VCaP (cell line): ENCODE measurements at regions not wholly inside any gene's neighbourhood (a gene's known extent, or its start where the extent isn't known, plus 50 kb on each side); places are given as distances from the start of the nearest gene placed in this dataset.
A peak's percentile ranks its signal among the peaks of the same experiment; 100 is the strongest.

ENCODE experiments used
- H3K27ac ChIP-seq: fragments of 450-650 bp; 2 replicates; pipeline ENCODE4 v1.5.1; 2017
- TF ChIP-seq, protein P1 (sequence below): fragments of 450-650 bp; conservative IDR thresholded peaks from 2 replicates; pipeline ENCODE4 v1.5.1; 2017; ENCODE audit warnings: mild to moderate bottlenecking, moderate library complexity

DNA sequence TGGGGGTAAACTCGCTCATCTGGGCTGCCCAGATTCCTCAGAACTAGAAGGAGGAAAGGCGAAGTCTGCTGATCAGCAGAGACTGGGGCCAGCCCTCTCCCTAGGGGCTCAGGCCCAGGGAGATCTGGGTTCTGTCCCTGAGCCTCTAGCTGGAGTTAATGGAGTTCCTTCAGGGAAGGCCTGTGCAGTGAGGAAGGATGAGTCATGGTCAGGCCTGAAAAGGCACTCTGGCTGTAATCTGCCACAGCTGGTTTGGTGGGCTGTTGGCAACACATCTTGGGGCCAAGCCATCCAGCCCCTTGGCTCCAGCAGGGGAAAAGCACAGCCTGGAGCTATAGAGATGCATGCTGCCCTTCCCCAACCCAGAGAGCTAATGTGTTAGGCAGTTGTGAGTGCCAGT lies 459.6 kb downstream of the PRELID2 start:
- TF ChIP-seq, protein P1, sequence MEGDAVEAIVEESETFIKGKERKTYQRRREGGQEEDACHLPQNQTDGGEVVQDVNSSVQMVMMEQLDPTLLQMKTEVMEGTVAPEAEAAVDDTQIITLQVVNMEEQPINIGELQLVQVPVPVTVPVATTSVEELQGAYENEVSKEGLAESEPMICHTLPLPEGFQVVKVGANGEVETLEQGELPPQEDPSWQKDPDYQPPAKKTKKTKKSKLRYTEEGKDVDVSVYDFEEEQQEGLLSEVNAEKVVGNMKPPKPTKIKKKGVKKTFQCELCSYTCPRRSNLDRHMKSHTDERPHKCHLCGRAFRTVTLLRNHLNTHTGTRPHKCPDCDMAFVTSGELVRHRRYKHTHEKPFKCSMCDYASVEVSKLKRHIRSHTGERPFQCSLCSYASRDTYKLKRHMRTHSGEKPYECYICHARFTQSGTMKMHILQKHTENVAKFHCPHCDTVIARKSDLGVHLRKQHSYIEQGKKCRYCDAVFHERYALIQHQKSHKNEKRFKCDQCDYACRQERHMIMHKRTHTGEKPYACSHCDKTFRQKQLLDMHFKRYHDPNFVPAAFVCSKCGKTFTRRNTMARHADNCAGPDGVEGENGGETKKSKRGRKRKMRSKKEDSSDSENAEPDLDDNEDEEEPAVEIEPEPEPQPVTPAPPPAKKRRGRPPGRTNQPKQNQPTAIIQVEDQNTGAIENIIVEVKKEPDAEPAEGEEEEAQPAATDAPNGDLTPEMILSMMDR: no peak
- no peak overlapping the region for H3K27ac ChIP-seq

DNA sequence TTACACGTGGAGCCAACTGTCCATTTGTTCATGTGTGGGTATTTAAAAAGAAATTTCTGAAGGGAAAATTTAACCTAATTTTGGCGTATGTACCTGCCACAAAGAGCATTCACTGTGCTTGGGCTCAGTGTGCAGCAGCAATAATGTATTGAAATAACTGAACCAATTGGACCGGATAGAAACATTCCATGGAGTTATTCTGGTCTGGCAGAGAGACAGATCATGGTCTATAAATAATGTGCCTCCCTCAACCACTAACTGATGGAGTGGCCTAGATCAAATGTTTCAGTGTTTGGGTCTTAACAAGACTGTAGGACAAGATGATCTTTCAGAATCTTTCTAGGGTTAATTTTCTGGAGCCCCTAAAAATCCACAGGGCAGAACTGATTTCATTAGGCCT lies 469.7 kb downstream of the PRELID2 start:
- TF ChIP-seq, protein P1: no peak
- H3K27ac ChIP-seq: no peak overlapping the region

DNA sequence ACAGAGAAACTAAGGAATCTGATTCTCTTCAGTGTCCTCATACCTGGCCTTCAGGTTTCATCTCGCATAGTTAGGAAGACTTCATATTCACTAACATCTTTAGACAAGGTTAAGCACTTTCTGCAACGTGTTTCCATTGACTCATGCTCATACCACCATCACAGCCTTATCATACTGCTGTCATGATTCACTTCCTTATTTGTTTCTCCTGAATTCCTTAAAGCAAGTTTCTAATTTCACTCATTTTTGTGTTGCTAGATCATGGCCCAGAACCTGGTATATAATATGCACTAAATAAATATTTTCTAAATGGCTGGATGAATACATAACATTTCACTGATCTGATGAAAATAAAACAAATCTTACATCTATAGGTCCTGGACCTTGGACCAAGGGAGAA lies 472.9 kb downstream of the PRELID2 start:
- H3K27ac ChIP-seq: no peak overlapping the region
- TF ChIP-seq, protein P1: no peak

DNA sequence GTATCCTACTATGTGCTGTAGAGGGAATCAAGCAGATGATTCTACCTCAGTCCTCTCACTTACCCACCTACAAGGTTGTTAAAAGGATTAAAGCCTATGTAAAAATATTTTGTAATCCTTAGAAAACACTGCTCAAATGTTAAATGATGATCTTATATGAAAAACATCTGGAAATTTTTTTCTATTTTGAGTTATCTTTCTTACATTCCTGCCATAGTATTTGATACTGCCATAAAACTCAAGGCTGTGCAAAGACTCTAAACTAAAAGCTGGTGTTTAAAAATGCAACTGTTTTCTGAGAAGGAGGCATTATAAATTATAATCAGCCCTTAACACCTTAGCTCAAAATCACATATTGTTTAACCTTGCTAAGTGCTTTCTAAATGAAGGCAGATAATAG lies 474.2 kb downstream of the PRELID2 start:
- TF ChIP-seq, protein P1: no peak
- H3K27ac ChIP-seq: no peak overlapping the region

DNA sequence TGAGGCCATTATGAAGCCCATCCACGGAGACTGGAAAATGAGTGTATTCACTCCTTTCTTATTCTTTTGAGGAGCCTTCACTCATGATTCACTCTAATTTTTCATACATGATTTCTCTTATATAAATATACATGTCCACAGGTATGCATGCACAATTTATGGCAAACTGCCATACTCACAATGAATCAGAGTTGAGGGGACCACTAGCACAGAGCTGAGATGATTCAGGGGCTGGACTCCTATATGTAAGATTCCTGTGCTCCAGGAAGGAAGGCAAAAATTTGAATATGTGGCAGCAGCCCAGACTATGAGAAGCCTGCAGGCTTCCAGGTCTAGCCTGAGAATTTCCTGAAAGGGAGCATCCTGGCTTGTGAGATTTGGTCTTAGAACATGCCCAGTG lies 484.6 kb downstream of the PRELID2 start:
- TF ChIP-seq, protein P1: no peak
- H3K27ac ChIP-seq: no peak overlapping the region

DNA sequence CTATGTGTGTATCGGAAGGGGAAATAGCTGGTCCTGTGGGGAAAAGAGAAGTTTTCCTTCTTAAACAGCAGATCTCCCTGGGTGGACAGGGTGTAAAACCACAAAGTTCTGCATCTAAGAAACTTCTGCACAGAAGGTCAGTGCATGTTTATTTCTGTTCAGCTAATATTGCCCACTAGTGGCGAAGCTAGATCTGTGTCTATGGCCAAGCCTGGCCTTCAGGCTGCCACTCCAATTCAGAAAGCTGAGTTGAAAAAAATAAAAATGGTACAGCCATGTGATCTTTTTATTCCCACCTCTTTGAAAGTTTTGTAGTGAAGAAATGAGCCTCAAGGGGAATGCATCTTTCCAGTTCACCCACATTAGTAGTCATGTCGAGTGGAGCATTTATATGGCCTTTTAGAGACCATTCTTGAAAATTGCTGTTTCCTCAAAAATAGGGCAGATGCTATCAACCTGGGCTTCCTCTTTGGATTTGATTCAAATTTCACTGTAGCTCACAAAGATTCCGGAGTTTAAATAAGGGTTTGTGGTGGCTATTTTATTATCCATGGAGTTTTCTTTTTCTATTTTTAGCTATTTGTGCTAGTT lies 488.0 kb downstream of the PRELID2 start:
- TF ChIP-seq, protein P1: peak; percentile 73
- H3K27ac ChIP-seq: no peak overlapping the region

DNA sequence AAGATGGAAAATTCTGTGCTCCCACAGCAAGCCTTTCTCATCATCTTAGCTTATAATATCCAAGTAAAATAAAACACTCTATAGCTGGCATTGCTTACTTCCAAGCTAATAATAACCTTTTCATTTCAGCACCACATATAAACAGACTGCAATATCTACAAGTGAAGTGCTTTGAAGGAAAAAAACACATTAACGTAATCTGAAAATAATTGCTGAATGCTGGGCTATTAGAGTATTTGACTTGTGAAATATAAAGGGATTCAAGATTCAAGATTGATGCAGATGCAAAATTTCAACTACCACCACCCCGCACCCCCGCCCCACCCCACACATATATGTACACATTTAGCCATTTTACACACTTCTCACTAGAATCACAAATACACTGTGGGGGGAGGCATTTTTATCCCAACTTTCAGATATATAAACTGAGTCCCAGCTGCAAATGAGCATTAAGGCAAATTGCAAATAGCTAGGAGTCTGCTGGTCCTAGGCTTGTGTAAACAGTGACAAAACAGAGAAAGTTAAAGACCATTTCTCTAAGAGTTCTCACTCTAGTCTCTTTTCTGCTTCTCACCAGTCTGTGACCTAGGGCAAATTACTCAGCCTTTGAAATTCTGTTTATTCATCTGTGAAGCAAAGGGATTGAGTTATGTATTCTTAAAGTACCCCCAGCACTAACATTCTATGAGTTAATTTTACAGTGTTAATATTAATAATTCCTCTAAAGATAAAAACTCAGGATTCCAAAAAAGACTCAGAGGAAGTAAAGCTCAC lies 489.4 kb downstream of the PRELID2 start:
- TF ChIP-seq, protein P1: no peak
- no peak overlapping the region; the same call in 1 of the 2 replicates for H3K27ac ChIP-seq
